Kidney (tissue), 13 donors: ENCODE measurements at regions not wholly inside any gene's neighbourhood (a gene's known extent, or its start where the extent isn't known, plus 50 kb on each side); places are given as distances from the start of the nearest gene placed in this dataset.
A peak's percentile ranks its signal among the peaks of the same experiment; 100 is the strongest.

Experiments used
- DNase-seq, 5 donors: peaks; one replicate each; pipeline ENCODE4 v3.0.0-alpha.2; 2013 to 2020
- FAIRE-seq: peaks from 2 replicates; lab custom pipeline; 2012; peaks lifted over from hg19 to GRCh38; lab: Jason Lieb, UNC
- H3K27ac ChIP-seq, 2 donors: one replicate each; pipeline ENCODE4 v1.7.0; 2013; ENCODE audit warnings: low read depth in 2 of 2, low read length in 2 of 2, inconsistent platforms in 1 of 2
- H3K27me3 ChIP-seq: one replicate; pipeline ENCODE4 v1.7.1; 2013; ENCODE audit warnings: low read length, inconsistent platforms; ENCODE audit not compliant: control insufficient read depth, insufficient read depth
- H3K36me3 ChIP-seq, 3 donors: one replicate each; pipeline versions ENCODE4 v1.7.0 to v1.7.1; 2013; ENCODE audit warnings: low read length in 3 of 3, control low read depth in 1 of 3, inconsistent platforms in 1 of 3; ENCODE audit not compliant: insufficient read depth in 3 of 3, control insufficient read depth in 2 of 3
- H3K4me1 ChIP-seq, 3 donors: one replicate each; pipeline versions ENCODE4 v1.7.0 to v1.7.1; 2013; ENCODE audit warnings: low read length in 3 of 3, inconsistent platforms in 1 of 3, low read depth in 1 of 3; ENCODE audit not compliant: control insufficient read depth in 2 of 3, insufficient read depth in 2 of 3
- H3K4me3 ChIP-seq, 3 donors: one replicate each; pipeline versions ENCODE4 v1.7.0 to v1.8.1; 2013; ENCODE audit warnings: low read length in 3 of 3, control low read depth in 1 of 3, inconsistent platforms in 1 of 3
- H3K9ac ChIP-seq, 3 donors: one replicate each; pipeline versions ENCODE4 v1.7.0 to v1.7.1; 2013; ENCODE audit warnings: low read length in 3 of 3, control low read depth in 1 of 3, inconsistent platforms in 1 of 3
- H3K9me3 ChIP-seq, 3 donors: one replicate each; pipeline versions ENCODE4 v1.7.0 to v1.7.1; 2013; ENCODE audit warnings: low read length in 3 of 3, control low read depth in 1 of 3, inconsistent platforms in 1 of 3; ENCODE audit not compliant: control insufficient read depth in 2 of 3, insufficient read depth in 1 of 3
- CTCF ChIP-seq: IDR thresholded peaks from 3 replicates; pipeline ENCODE4 v1.5.1; 2012; ENCODE audit warnings: mild to moderate bottlenecking, moderate library complexity, borderline replicate concordance; ENCODE audit not compliant: insufficient read depth; ENCODE audit errors: extremely low read depth
- intact Hi-C: fragments of 100-400 bp; cut with DNase I; formaldehyde crosslinking; loops from one replicate; pipeline ENCODE4 v1.11.1; 2022
- donor health status: control.
- donor health status: control.
- donor health status: control.
- donor health status: control.
- donor health status: control.
- donor health status: DM: yes; HTN: yes; CAD: no.
- donor health status: Normal renal cell carcinoma (clear cell type).

GRCh38 chr10:71128311-71128980 lies 83.9 kb upstream of the UNC5B start:
- Histone ChIP-seq H3K36me3 (no peaks in the 10 kb centered on the region), H3K9me3 (no peaks in the 10 kb centered on the region), H3K4me3 (peak overlapping the region in 1 of 3 donors; percentile 8), H3K4me1 (peaks cover 3 to 10% (median 6%) of the 10 kb centered on the region in 3 donors), H3K9ac (no peak overlapping the region), H3K27ac (no peak overlapping the region), H3K27me3 (no peaks in the 10 kb centered on the region)
- no peak for TF ChIP-seq CTCF
- FAIRE-seq, result no peak
- intact Hi-C loops, result no loop called here
- peak in 2 of 5 donors; percentile 58 to 65 for DNase-seq

GRCh38 chr10:71131096-71131495 lies 81.3 kb upstream of the UNC5B start:
- H3K4me1 ChIP-seq, result peaks cover 3 to 10% (median 6%) of the 10 kb centered on the region in 3 donors
- no peak for FAIRE-seq
- no peak overlapping the region for H3K27ac ChIP-seq
- intact Hi-C loops, result no loop called here
- no peaks in the 10 kb centered on the region for H3K9me3 ChIP-seq
- H3K27me3 ChIP-seq, result no peaks in the 10 kb centered on the region
- no peak overlapping the region for H3K4me3 ChIP-seq
- TF ChIP-seq CTCF, result no peak
- peak in 1 of 5 donors; percentile 7 for DNase-seq
- H3K9ac ChIP-seq, result no peak overlapping the region
- H3K36me3 ChIP-seq, result no peaks in the 10 kb centered on the region

- no peak for TF ChIP-seq CTCF
- DNase-seq (peak in 1 of 5 donors; percentile 15), FAIRE-seq (no peak)
- no peaks in the 10 kb centered on the region for H3K9me3 ChIP-seq
- H3K27ac ChIP-seq, result no peak overlapping the region
- no peak overlapping the region for H3K4me3 ChIP-seq
- H3K27me3 ChIP-seq, result no peaks in the 10 kb centered on the region
- intact Hi-C loops, result no loop called here
- no peak overlapping the region for H3K9ac ChIP-seq
- peaks cover 3 to 10% (median 6%) of the 10 kb centered on the region in 3 donors for H3K4me1 ChIP-seq
- H3K36me3 ChIP-seq, result no peaks in the 10 kb centered on the region
Observed at GRCh38 chr10:71131508-71132088, 80.8 kb upstream of the UNC5B start.
